GOT3 (cell line): ENCODE measurements at regions not wholly inside any gene's neighbourhood (a gene's known extent, or its start where the extent isn't known, plus 50 kb on each side); places are given as distances from the start of the nearest gene placed in this dataset.

ENCODE experiments used
- DNase-seq: peaks from one replicate; lab custom pipeline; 2025; ENCODE audit warnings: mixed read lengths; lab: John Stamatoyannopoulos, UW

GRCh38 chr3:193850084-193850619 is 257.1 kb downstream of the OPA1 start:
- DNase-seq = no peak

GRCh38 chr3:193851428-193851847 is 258.4 kb downstream of the OPA1 start:
- DNase-seq = no peak

GRCh38 chr3:193851941-193852674 is 259.1 kb downstream of the OPA1 start:
- DNase-seq = no peak

DNA sequence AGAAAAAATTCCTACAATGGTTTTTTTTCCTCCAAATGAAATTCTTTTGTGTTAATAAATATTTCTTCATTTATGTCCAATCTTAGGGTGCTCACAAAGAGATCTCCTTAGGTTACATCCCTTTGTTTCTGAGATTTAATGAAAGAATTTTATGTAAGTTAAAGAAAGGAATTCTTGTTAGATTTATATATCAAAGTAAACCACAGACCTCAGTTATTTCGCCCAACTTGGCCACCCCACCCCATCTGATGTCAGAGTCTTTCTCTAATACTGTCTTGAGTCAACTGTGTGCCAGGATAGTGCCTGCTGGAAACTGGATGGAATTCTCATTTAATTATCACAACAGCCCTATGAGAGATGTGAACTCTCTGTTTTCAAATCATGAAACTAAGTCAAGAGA is 259.9 kb downstream of the OPA1 start:
- DNase-seq = no peak

DNA sequence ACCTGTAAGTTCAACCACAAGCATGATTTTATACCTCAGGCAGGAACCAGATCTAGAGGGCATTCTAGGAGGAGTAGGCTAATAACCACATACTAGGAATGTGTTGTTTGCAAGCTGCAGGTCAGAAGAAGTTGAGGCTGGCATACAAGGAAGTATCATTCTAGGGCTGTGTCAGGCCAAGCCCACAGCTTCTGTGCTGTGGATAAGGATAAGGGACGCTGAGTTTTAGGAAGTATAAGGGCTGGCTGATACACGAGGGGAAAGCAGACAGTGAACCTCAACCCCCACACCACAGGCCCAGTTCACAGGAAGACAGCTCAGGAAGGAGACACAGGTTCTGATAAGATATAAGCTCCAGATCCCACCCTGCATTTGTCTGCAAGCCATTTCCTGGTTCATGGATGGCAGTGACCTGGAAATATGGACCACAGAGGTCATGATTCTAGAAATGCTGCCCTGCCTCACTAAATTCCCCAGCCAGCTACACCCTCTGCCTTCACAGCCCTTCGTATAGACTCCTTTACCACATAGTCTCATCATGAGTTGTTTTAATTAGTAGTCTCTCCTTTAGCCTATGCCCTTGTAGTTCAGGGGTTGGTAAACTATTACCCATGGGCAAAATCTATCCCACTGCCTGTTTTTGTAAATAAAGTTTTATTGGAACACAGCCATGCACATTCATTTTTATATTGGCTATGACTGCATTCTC is 260.7 kb downstream of the OPA1 start:
- no peak for DNase-seq

- DNase-seq = peak; percentile 57
These were observed 265.0 kb downstream of the OPA1 start for GRCh38 chr3:193857996-193858395.

DNA sequence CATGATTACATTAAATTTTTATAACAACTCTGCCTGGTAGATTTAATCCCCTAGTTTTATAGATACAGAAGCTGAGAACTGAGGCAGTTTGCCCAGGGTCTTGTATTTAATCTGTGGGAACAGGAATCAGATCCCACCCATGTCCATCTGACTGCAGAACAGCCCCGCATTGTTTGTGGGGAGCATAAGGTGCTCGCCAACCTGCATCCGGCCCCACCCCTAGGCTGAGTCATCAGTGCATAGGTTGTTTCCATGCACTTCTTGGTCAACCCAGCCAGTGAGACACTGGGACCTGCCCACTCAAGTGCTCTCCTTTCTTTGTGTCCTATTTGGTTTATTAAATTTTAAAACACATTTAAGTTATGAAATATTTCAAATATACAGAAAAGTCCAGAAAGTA is 266.2 kb downstream of the OPA1 start:
- DNase-seq = no peak

GRCh38 chr3:193861012-193861411 is 268.0 kb downstream of the OPA1 start:
- no peak for DNase-seq

DNA sequence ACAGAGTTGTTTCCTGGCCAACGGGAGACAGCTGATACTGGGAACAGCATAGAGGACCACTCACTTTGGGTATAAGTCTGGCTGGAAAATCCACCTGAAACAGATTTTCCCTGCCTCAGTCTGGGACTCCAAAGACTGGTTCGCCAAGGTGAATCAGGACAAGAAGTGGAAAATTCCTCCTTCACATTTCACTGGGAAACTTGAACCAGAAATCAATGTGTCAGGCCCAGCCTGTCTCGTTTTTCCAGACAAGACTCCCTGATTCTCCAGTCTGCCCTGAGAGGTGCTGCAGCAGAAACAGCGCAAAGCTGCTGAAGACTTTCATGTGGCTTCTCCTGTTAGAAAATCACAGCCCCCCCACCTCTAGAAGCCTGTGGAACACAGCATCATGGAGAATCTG is 269.8 kb downstream of the OPA1 start:
- no peak for DNase-seq

- DNase-seq = no peak
These were observed 270.8 kb downstream of the OPA1 start for GRCh38 chr3:193863657-193864357.

GRCh38 chr3:193865339-193865738 is 270.6 kb upstream of the HES1 start:
- DNase-seq = no peak

DNA sequence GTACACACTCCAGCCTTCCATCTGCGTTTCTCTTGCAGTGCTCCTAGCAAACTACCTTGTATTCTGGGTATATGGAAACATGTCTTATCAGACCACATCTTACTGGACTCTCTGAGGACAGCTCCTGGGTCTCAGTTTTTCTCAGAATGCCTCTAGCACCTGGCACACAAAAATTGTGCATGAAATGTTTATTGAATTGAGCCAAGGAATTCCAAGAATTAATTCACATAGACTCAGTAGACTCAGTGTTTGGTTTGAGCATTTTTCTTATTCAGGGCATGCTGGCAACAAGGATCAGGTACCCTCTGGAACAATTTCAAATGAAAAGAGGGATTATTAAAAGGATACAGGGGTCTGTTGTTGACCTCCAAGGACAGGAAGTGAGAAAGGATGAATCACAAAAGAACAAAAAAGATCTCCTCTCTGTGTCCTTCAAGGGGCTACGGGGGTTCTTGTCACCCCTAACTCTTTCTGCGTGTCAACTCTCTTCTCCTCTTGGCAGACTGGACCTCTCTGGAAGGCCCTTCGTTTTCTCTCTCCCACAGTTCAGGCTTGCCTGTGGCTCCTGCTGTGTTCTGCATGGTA is 270.0 kb upstream of the HES1 start:
- no peak for DNase-seq

DNA sequence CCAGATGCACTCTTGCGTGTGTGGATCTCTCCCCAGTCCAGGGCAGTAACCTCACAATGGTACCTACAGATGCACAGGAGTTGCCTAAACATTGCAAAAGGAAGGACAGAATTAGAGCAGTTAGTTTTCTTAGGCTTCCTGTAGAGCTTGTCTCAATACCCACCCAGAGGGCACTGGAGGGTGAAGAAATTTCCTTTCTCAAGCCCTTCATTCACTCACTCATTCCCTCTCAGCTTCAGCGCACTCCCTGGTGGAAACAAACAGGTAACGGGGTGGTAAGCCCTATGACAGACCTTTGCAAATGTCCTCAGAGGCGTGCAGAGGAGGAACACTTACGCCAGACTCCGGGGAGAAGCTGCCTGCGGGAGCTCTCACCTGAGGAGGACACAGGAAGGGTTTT is 267.4 kb upstream of the HES1 start:
- no peak for DNase-seq

- no peak for DNase-seq
These were observed 266.4 kb upstream of the HES1 start for GRCh38 chr3:193869221-193870201.

DNA sequence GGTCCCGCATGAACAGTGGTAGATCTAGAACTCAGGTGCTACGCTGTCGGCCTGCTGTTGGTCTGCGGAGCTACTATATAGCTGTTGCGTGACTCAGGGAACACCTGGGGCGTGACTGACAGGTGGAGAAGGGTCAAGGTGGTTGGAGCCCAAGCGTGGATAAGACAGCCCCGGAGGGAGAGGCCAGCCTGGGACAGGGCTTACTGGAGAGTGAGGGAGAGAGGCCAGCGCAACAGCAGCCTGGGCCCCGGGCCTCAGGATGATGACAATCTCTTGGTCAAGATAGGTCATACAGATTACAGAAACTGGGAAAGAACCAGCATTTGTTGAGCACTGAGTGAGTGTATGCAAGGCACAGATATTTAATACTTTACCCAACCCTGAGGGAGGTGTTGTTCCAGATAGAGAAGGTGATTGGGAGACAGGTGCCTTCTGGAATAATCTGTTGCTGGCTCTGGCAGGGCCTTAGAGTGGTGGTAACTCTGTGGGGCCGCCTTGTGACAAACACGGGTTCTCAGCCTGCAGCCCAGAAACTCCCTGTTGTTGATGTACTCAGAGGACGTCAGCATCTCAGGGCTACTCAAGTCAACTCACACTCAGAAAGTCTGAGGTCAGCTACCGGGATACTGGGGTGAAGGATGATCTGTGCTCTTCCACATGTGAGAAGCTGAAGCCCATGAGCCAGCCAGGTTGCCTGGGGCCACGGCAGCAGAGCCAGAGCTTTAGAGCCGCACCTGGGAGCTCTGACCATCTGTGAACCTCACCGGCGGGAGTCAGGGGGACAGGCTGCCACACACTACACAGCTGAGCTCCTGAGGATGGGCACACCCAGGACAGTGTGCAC is 265.4 kb upstream of the HES1 start:
- no peak for DNase-seq

GRCh38 chr3:193871220-193871485 is 264.8 kb upstream of the HES1 start:
- DNase-seq = no peak

DNA sequence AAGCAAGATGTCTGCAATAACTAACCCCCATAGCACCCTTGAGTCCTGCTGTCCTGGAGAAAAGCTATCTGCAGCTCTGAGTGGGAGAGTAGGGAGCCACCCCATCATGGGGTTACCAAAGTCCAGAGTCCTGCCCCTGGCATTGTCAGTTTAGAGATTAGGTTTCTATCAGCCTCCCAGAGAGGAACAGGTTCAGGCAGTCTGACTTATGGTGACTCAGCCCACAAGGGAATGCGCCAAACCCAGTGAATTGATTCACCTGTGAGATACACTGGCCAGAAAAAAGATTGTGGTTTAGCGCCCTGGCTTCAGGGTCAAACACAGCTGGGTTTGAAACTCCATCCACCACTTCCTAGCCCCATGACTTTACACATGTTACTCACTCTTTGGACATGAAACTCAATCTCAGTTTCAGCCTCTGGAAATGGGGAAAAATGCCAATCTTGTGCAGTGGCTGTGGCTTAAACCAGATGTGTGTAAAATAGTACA is 263.6 kb upstream of the HES1 start:
- no peak for DNase-seq

DNA sequence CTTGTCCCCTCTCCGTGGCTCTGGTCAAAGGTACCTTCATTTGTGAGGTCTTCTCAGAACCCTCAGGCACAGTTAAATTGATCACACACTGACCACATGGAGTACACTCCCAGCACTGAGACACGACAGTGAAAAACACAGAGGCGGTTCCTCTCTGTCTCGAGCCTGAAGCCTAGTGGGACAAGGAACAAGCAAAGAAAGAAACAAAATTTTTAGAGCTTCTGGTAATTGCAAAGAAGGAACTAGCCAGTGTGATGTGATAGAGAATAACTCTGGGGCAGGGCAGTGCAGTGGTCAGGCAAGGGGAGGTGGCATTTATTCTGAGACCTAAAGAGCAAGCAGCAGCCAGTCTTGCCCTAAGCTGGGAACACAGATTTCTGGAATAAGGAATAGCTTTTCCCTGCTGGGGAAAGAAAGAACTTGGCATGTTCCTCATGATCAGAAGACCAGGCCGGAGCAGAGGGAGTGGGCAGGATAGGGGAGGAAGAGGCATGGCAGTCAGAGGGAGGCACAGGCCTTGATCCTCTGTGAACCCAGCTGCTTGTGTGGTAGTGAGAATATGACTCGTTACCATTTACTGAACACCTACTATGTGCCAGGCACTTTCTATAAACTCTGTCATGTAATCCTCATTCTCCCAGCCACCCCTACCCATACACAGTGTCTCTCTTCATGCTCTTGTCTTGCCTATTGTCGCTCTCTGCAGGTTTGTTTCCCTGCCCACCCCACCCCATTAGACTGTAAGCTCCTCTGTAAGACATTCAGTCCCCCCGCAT is 262.3 kb upstream of the HES1 start:
- DNase-seq = no peak

DNA sequence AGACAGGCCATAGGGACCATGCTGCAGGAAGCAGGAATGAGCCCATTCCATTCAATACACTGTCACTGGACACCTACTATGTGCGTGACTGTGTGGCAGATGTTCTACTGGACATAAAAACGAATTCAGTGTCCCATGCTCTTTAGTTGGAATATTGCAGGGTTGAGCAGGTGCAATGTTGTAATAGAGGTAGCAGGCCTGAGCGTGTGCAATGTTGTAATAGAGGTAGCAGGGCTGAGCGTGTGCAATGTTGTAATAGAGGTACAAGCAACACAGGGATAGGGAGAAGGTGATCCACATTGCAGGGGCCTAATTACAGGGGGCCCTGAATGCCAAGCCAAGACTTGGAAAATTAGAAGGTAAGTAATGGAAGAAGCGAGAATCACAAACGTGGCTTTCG is 261.4 kb upstream of the HES1 start:
- DNase-seq = no peak
